HG03139 (cell line): ENCODE measurements at regions not wholly inside any gene's neighbourhood (a gene's known extent, or its start where the extent isn't known, plus 50 kb on each side); places are given as distances from the start of the nearest gene placed in this dataset.
A peak's percentile ranks its signal among the peaks of the same experiment; 100 is the strongest.

ENCODE experiments used
- ATAC-seq: cut with Tn5 transposase; IDR thresholded peaks from one replicate; pipeline ENCODE4 v1.9.1; 2021; ENCODE audit not compliant: unreplicated experiment

- ATAC-seq = no peak
These were observed 193.9 kb upstream of the CITED2 start for GRCh38 chr6:139568151-139568955.

- no peak for ATAC-seq
These were observed 192.6 kb upstream of the CITED2 start for GRCh38 chr6:139567095-139567494.

GRCh38 chr6:139565591-139565990 lies 191.1 kb upstream of the CITED2 start:
- no peak for ATAC-seq

GRCh38 chr6:139557547-139557946 lies 183.1 kb upstream of the CITED2 start:
- no peak for ATAC-seq

GRCh38 chr6:139556532-139556931 lies 182.1 kb upstream of the CITED2 start:
- ATAC-seq = no peak

- ATAC-seq = no peak
These were observed 179.5 kb upstream of the CITED2 start for GRCh38 chr6:139553916-139554315.

GRCh38 chr6:139551376-139551775 lies 176.9 kb upstream of the CITED2 start:
- ATAC-seq = no peak

GRCh38 chr6:139550361-139550760 lies 175.9 kb upstream of the CITED2 start:
- ATAC-seq = no peak

GRCh38 chr6:139549561-139550070 lies 175.2 kb upstream of the CITED2 start:
- ATAC-seq = no peak

GRCh38 chr6:139547804-139548203 lies 173.4 kb upstream of the CITED2 start:
- no peak for ATAC-seq

- no peak for ATAC-seq
These were observed 172.8 kb upstream of the CITED2 start for GRCh38 chr6:139547122-139547776.

- ATAC-seq = no peak
These were observed 171.6 kb upstream of the CITED2 start for GRCh38 chr6:139546106-139546472.

GRCh38 chr6:139545206-139546105 lies 171.0 kb upstream of the CITED2 start:
- ATAC-seq = no peak

GRCh38 chr6:139544701-139545057 lies 170.2 kb upstream of the CITED2 start:
- no peak for ATAC-seq

- ATAC-seq = no peak
These were observed 167.9 kb upstream of the CITED2 start for GRCh38 chr6:139542351-139542750.

GRCh38 chr6:139540894-139541293 lies 166.4 kb upstream of the CITED2 start:
- no peak for ATAC-seq

- ATAC-seq = peak; percentile 62
These were observed 165.8 kb upstream of the CITED2 start for GRCh38 chr6:139540276-139540675.

- ATAC-seq = peak; percentile 18
These were observed 165.4 kb upstream of the CITED2 start for GRCh38 chr6:139539852-139540251.

- ATAC-seq = no peak
These were observed 163.9 kb upstream of the CITED2 start for GRCh38 chr6:139538366-139538765.

GRCh38 chr6:139536751-139537617 lies 162.5 kb upstream of the CITED2 start:
- no peak for ATAC-seq
